Small intestine (tissue), 7 donors: ENCODE measurements at regions not wholly inside any gene's neighbourhood (a gene's known extent, or its start where the extent isn't known, plus 50 kb on each side); places are given as distances from the start of the nearest gene placed in this dataset.

ENCODE experiments used
- DNase-seq, 2 donors: peaks; one replicate each; pipeline versions ENCODE4 v3.0.0 to v3.0.0-alpha.2; 2013
- FAIRE-seq: peaks from 2 replicates; lab custom pipeline; 2012; peaks lifted over from hg19 to GRCh38; lab: Jason Lieb, UNC
- H3K27ac ChIP-seq, 3 donors: one replicate each; pipeline ENCODE4 v1.5.1; 2013; ENCODE audit warnings: low read length in 2 of 3, mild to moderate bottlenecking in 2 of 3, control low read depth in 1 of 3, inconsistent platforms in 1 of 3, low read depth in 1 of 3, moderate library complexity in 1 of 3
- H3K27me3 ChIP-seq, 3 donors: one replicate each; pipeline ENCODE4 v1.6.1; 2013; ENCODE audit warnings: low read length in 3 of 3, inconsistent platforms in 1 of 3; ENCODE audit not compliant: control insufficient read depth in 3 of 3, insufficient read depth in 3 of 3
- H3K36me3 ChIP-seq, 3 donors: one replicate each; pipeline ENCODE4 v1.6.1; 2013; ENCODE audit warnings: low read length in 3 of 3, inconsistent platforms in 1 of 3, low read depth in 1 of 3, mild to moderate bottlenecking in 1 of 3, moderate library complexity in 1 of 3; ENCODE audit not compliant: control insufficient read depth in 3 of 3, insufficient read depth in 2 of 3
- H3K4me1 ChIP-seq, 3 donors: one replicate each; pipeline ENCODE4 v1.6.1; 2013; ENCODE audit warnings: low read length in 2 of 3, inconsistent platforms in 1 of 3, low read depth in 1 of 3, mild to moderate bottlenecking in 1 of 3, moderate library complexity in 1 of 3; ENCODE audit not compliant: control insufficient read depth in 3 of 3, insufficient read depth in 2 of 3
- H3K4me3 ChIP-seq, 3 donors: one replicate each; pipeline ENCODE4 v1.5.1; 2013; ENCODE audit warnings: low read length in 3 of 3, control low read depth in 1 of 3, inconsistent platforms in 1 of 3, low read depth in 1 of 3, mild to moderate bottlenecking in 1 of 3, moderate library complexity in 1 of 3
- H3K9me3 ChIP-seq, 2 donors: one replicate each; pipeline ENCODE4 v1.6.1; 2013; ENCODE audit warnings: low read depth in 1 of 2, low read length in 1 of 2; ENCODE audit not compliant: control insufficient read depth in 2 of 2, insufficient read depth in 1 of 2
- WGBS, 3 donors: extraction: QIAGEN DNeasy Blood & Tissue Kit; methylation state at CpG; one replicate each; pipeline ENCODE4 v1.1.7; 2013; 5-methylcytosine and 5-hydroxymethylcytosine counted together
- donor health status: healthy with polysubstance abuse.
- donor health status: control.
- donor health status: control.
- donor health status: Bipolar disorder and iron deficiency.
- donor health status: healthy.

GRCh38 chr1:2929335-2929734, 91.9 kb upstream of the ACTRT2 start:
- Histone ChIP-seq H3K36me3 (no peaks in the 10 kb centered on the region), H3K9me3 (no peaks in the 10 kb centered on the region), H3K4me1 (no peaks in the 10 kb centered on the region), H3K27me3 (no peaks in the 10 kb centered on the region), H3K4me3 (no peak overlapping the region), H3K27ac (no peak overlapping the region)
- no peak for FAIRE-seq
- DNase-seq: no peak
- WGBS, 3 donors: 83 to 87% (median 86%) methylated on average over 5 of the region's 5 CpGs

- Histone ChIP-seq H3K4me1 (no peaks in the 10 kb centered on the region), H3K27ac (no peak overlapping the region), H3K4me3 (no peak overlapping the region), H3K27me3 (no peaks in the 10 kb centered on the region), H3K36me3 (no peaks in the 10 kb centered on the region), H3K9me3 (no peaks in the 10 kb centered on the region)
- FAIRE-seq (no peak), DNase-seq (no peak)
- WGBS, 3 donors: 84 to 86% (median 84%) methylated on average over 36 to 41 of the region's 41 CpGs
Measured at GRCh38 chr1:2930016-2930815, 91.1 kb upstream of the ACTRT2 start.

GRCh38 chr1:2930913-2931723, 90.1 kb upstream of the ACTRT2 start:
- no peaks in the 10 kb centered on the region for H3K4me1 ChIP-seq
- H3K27me3 ChIP-seq: no peaks in the 10 kb centered on the region
- 60 to 72% (median 67%) methylated on average over 36 of the region's 36 CpGs for WGBS, 3 donors
- H3K4me3 ChIP-seq: no peak overlapping the region
- no peak overlapping the region for H3K27ac ChIP-seq
- DNase-seq (no peak), FAIRE-seq (no peak)
- no peaks in the 10 kb centered on the region for H3K9me3 ChIP-seq
- no peaks in the 10 kb centered on the region for H3K36me3 ChIP-seq

- no peaks in the 10 kb centered on the region for H3K36me3 ChIP-seq
- FAIRE-seq (no peak), DNase-seq (no peak)
- no peak overlapping the region for H3K27ac ChIP-seq
- no peaks in the 10 kb centered on the region for H3K4me1 ChIP-seq
- H3K27me3 ChIP-seq: no peaks in the 10 kb centered on the region
- no peak overlapping the region for H3K4me3 ChIP-seq
- 79 to 82% (median 80%) methylated on average over 15 to 18 of the region's 18 CpGs for WGBS, 3 donors
- no peaks in the 10 kb centered on the region for H3K9me3 ChIP-seq
Measured at GRCh38 chr1:2931724-2932401, 89.4 kb upstream of the ACTRT2 start.

GRCh38 chr1:2932671-2933350, 88.5 kb upstream of the ACTRT2 start:
- Histone ChIP-seq H3K4me1 (no peaks in the 10 kb centered on the region), H3K9me3 (no peaks in the 10 kb centered on the region), H3K36me3 (no peaks in the 10 kb centered on the region), H3K4me3 (no peak overlapping the region), H3K27me3 (no peaks in the 10 kb centered on the region), H3K27ac (no peak overlapping the region)
- no peak for DNase-seq
- WGBS, 3 donors: 75 to 84% (median 82%) methylated on average over 27 to 29 of the region's 29 CpGs
- FAIRE-seq: no peak

GRCh38 chr1:2933431-2934155, 87.7 kb upstream of the ACTRT2 start:
- Histone ChIP-seq H3K27ac (no peak overlapping the region), H3K27me3 (no peaks in the 10 kb centered on the region), H3K4me3 (no peak overlapping the region), H3K4me1 (no peaks in the 10 kb centered on the region), H3K9me3 (no peaks in the 10 kb centered on the region), H3K36me3 (no peaks in the 10 kb centered on the region)
- FAIRE-seq (no peak), DNase-seq (no peak)
- WGBS, 3 donors: 75 to 82% (median 76%) methylated on average over 28 of the region's 28 CpGs

GRCh38 chr1:2934156-2934540, 87.1 kb upstream of the ACTRT2 start:
- H3K27me3 ChIP-seq: no peaks in the 10 kb centered on the region
- WGBS, 3 donors: 92 to 93% (median 93%) methylated on average over 20 of the region's 20 CpGs
- DNase-seq (no peak), FAIRE-seq (no peak)
- no peak overlapping the region for H3K27ac ChIP-seq
- H3K4me1 ChIP-seq: no peaks in the 10 kb centered on the region
- H3K4me3 ChIP-seq: no peak overlapping the region
- H3K9me3 ChIP-seq: no peaks in the 10 kb centered on the region
- no peaks in the 10 kb centered on the region for H3K36me3 ChIP-seq
